DND-41 (cell line): ENCODE measurements at regions not wholly inside any gene's neighbourhood (a gene's known extent, or its start where the extent isn't known, plus 50 kb on each side); places are given as distances from the start of the nearest gene placed in this dataset.
"Not testable (repeated sequence)": the region's sequence is repeated elsewhere in the genome, so short reads cannot be mapped to it uniquely, and the experiment has no call there.

ENCODE experiments used
- ATAC-seq: fragments of 200-7000 bp; cut with Tn5 transposase; 3 replicates; pipeline ENCODE4 v1.9.1; 2021; ENCODE audit warnings: low read depth; ENCODE audit not compliant: insufficient read depth
- DNase-seq: peaks from one replicate; pipeline ENCODE4 v3.0.0-alpha.2; 2020
- H2AFZ ChIP-seq: 2 replicates; pipeline ENCODE4 v1.6.0; 2012; ENCODE audit warnings: low read depth, low read length
- H3K27ac ChIP-seq: 2 replicates; pipeline ENCODE4 v1.5.1; 2012; ENCODE audit warnings: low read length, inconsistent platforms
- H3K27me3 ChIP-seq: fragments of 200-600 bp; sonication (generic); 2 replicates; pipeline ENCODE4 v1.6.0; 2012; ENCODE audit warnings: low read length, mild to moderate bottlenecking, inconsistent platforms; ENCODE audit not compliant: insufficient read depth, poor library complexity
- H3K36me3 ChIP-seq: 2 replicates; pipeline ENCODE4 v1.5.1; 2012; ENCODE audit warnings: low read length, inconsistent platforms; ENCODE audit not compliant: insufficient read depth
- H3K4me1 ChIP-seq: 2 replicates; pipeline ENCODE4 v1.5.1; 2012; ENCODE audit warnings: mild to moderate bottlenecking, low read length; ENCODE audit not compliant: insufficient read depth
- H3K4me2 ChIP-seq: 2 replicates; pipeline ENCODE4 v1.6.0; 2012; ENCODE audit warnings: mild to moderate bottlenecking, moderate library complexity, low read length, inconsistent platforms; ENCODE audit not compliant: insufficient read depth
- H3K4me3 ChIP-seq, 2 experiments: fragments of 200-600 bp in 1 of 2; shearing (Covaris generic) in 1 of 2; 2 replicates each; pipeline ENCODE4 v1.5.1; 2012 to 2016; ENCODE audit warnings: inconsistent platforms in 2 of 2, low read length in 2 of 2, mild to moderate bottlenecking in 2 of 2, low read depth in 1 of 2, moderate library complexity in 1 of 2
- H3K79me2 ChIP-seq: 2 replicates; pipeline ENCODE4 v1.6.0; 2012; ENCODE audit warnings: low read length, inconsistent platforms; ENCODE audit not compliant: insufficient read depth
- H3K9ac ChIP-seq: 2 replicates; pipeline ENCODE4 v1.6.0; 2012; ENCODE audit warnings: low read depth, mild to moderate bottlenecking, inconsistent platforms, low read length, moderate library complexity
- H3K9me3 ChIP-seq: 2 replicates; pipeline ENCODE4 v1.5.1; 2012; ENCODE audit warnings: low read length, moderate library complexity, mild to moderate bottlenecking, inconsistent platforms; ENCODE audit not compliant: insufficient read depth, severe bottlenecking
- H4K20me1 ChIP-seq: 2 replicates; pipeline ENCODE4 v1.6.0; 2012; ENCODE audit warnings: low read length; ENCODE audit not compliant: insufficient read depth
- CTCF ChIP-seq: IDR thresholded peaks from 2 replicates; pipeline ENCODE4 v1.5.1; 2012; ENCODE audit warnings: borderline replicate concordance, low read length, moderate library complexity, mild to moderate bottlenecking; ENCODE audit not compliant: poor library complexity, severe bottlenecking; ENCODE audit errors: extremely low read depth
- EZH2 ChIP-seq: IDR thresholded peaks from 3 replicates; pipeline ENCODE4 v1.6.1; 2012; ENCODE audit warnings: borderline replicate concordance, low read depth, mild to moderate bottlenecking, moderate library complexity, low read length, inconsistent platforms; ENCODE audit not compliant: severe bottlenecking

GRCh38 chr6:99668036-99668705 lies 61.5 kb downstream of the PRDM13 start:
- Histone ChIP-seq H3K36me3 (no peaks in the 10 kb centered on the region), H3K9ac (no peak overlapping the region), H3K4me1 (no peaks in the 10 kb centered on the region), H3K4me2 (no peak overlapping the region), H3K4me3 (no peak overlapping the region), H3K79me2 (no peaks in the 10 kb centered on the region), H3K27ac (no peak overlapping the region), H3K9me3 (no peaks in the 10 kb centered on the region), H2AFZ (no peak overlapping the region), H3K27me3 (no peaks in the 10 kb centered on the region), H4K20me1 (no peaks in the 10 kb centered on the region)
- no peak for ATAC-seq
- no peak for TF ChIP-seq CTCF
- TF ChIP-seq EZH2 = no peak
- no peak for DNase-seq

DNA sequence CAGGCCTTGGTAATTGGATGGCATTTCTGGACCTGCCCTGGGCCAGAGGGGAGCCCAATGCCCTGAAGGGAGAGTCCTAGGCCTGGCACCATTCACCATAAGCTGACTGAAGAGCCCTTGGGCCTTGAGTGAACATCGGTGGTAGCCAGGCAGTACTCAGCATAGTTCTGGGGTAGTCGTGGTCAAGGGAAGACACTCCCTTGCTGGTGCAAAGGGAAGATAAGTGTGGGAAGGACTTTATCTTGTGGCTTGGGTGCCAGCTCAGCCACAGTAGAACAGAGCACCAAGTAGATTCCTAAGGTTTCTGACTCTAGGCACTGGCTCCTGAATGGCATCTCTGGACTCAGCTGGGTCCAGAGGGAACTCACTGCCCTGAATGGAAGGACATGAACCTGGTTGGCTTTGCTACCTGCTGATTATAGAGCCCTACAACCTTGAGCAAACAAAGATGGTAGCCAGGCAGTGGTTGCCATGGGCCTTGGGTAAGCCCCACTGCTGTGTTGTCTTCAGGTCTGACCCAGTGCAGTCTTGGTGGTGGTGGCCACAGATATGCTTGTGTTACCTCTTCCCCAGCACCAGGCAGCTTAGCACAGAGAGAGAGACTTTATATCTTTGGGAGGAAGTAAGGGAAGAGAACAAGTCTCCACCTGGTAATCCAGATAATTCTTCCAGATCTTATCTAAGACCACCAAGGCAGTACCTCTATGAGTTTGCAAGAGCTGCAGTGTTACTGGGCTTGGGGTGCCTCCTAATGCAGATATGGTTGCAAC lies 83.5 kb downstream of the PRDM13 start:
- Histone ChIP-seq H3K4me2 (no peak overlapping the region), H2AFZ (no peak overlapping the region), H3K9ac (no peak overlapping the region), H3K27me3 (no peaks in the 10 kb centered on the region), H3K9me3 (no peaks in the 10 kb centered on the region), H3K4me3 (no peak overlapping the region), H3K79me2 (no peaks in the 10 kb centered on the region), H3K4me1 (no peaks in the 10 kb centered on the region), H3K36me3 (no peaks in the 10 kb centered on the region), H3K27ac (no peak overlapping the region), H4K20me1 (no peaks in the 10 kb centered on the region)
- DNase-seq (no peak), ATAC-seq (no peak)
- no peak for TF ChIP-seq CTCF
- TF ChIP-seq EZH2 = no peak

DNA sequence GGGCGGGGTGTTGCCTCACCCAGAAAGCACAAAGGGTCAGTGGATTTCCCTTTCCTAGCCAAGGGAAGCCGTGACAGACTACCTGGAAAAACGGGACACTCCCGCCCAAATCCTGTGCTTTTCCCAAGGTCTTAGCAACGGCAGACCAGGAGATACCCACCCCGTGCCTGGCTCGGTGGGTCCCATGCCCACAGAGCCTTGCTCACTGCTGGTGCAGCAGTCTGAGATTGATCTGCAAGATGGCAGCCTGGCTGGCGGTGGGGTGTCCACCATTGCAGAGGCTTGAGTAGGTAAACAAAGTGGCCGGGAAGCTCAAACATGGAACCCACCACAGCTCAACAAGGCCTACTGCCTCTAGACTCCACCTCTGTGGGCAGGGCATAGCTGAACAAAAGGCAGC lies 95.7 kb downstream of the PRDM13 start:
- not testable (repeated sequence) for H3K9ac ChIP-seq, H3K4me1 ChIP-seq, H3K4me3 ChIP-seq, H3K9me3 ChIP-seq, H2AFZ ChIP-seq, H3K79me2 ChIP-seq, H3K36me3 ChIP-seq, H4K20me1 ChIP-seq, DNase-seq, ATAC-seq, H3K27me3 ChIP-seq, H3K4me2 ChIP-seq, H3K27ac ChIP-seq

DNA sequence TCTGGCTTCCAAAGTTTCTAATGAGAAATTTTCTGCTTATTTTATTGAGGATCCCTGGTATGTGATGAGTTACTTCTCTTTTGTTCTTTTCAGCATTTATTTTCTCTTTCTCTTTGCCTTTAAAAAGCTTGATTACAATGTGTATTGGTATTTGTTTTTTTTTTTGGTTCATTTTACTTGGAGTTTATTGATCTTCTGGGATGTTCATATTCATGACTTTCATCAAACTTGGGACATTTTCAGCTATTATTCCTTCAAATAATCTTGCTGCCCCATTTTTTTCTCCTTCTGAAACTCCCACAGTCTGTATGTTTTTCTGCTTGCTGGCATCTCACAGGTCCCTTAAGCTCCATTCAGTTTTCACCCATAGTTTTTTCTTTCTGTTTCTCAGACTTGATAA lies 102.4 kb downstream of the PRDM13 start:
- TF ChIP-seq EZH2 = no peak
- TF ChIP-seq CTCF = no peak

More for the DNA sequence above, 102.4 kb downstream of the PRDM13 start:
- DNase-seq = no peak
- Histone ChIP-seq H3K9ac (no peak overlapping the region), H3K4me2 (no peak overlapping the region), H3K79me2 (no peaks in the 10 kb centered on the region), H4K20me1 (no peaks in the 10 kb centered on the region), H2AFZ (no peak overlapping the region), H3K4me3 (no peak overlapping the region), H3K27me3 (no peaks in the 10 kb centered on the region), H3K36me3 (no peaks in the 10 kb centered on the region), H3K9me3 (no peaks in the 10 kb centered on the region), H3K4me1 (no peaks in the 10 kb centered on the region), H3K27ac (no peak overlapping the region)
- no peak for ATAC-seq
